Stomach (tissue), 8 donors: ENCODE measurements at regions not wholly inside any gene's neighbourhood (a gene's known extent, or its start where the extent isn't known, plus 50 kb on each side); places are given as distances from the start of the nearest gene placed in this dataset.

Source experiments
- DNase-seq, 2 donors: peaks; one replicate each; pipeline versions ENCODE4 v3.0.0 to v3.0.0-alpha.2; 2013 to 2019
- H3K27ac ChIP-seq, 5 donors: fragments of 200-600 bp in 4 of 5; sonication (generic) in 4 of 5; one replicate each; pipeline ENCODE4 v1.5.1; 2013 to 2019; ENCODE audit warnings: mild to moderate bottlenecking in 1 of 5, moderate library complexity in 1 of 5
- H3K27me3 ChIP-seq, 3 donors: fragments of 200-600 bp; sonication (generic); one replicate each; pipeline ENCODE4 v1.5.1; 2017 to 2019; ENCODE audit warnings: mixed run types in 1 of 3
- H3K36me3 ChIP-seq, 4 donors: fragments of 200-600 bp; sonication (generic); 1 replicate in 3 of 4; 2 replicates in 1 of 4; pipeline ENCODE4 v1.5.1; 2016 to 2019
- H3K4me1 ChIP-seq, 4 donors: fragments of 200-600 bp; sonication (generic); one replicate each; pipeline ENCODE4 v1.5.1; 2016 to 2019
- H3K4me3 ChIP-seq, 4 donors: fragments of 200-600 bp; sonication (generic) in 3 of 4; one replicate each; pipeline ENCODE4 v1.5.1; 2016 to 2019; ENCODE audit warnings: mild to moderate bottlenecking in 1 of 4
- H3K9me3 ChIP-seq, 4 donors: fragments of 200-600 bp; sonication (generic); one replicate each; pipeline ENCODE4 v1.5.1; 2016 to 2019
- CTCF ChIP-seq, 7 experiments: fragments of 450-650 bp in 4 of 7; fragments of 200-600 bp in 3 of 7; sonication (generic) in 3 of 7; IDR thresholded peaks; one replicate each; pipeline ENCODE4 v1.5.1; 2016 to 2019; ENCODE audit warnings: antibody characterized with exemption in 7 of 7, control low read depth in 2 of 7, mild to moderate bottlenecking in 1 of 7
- EP300 ChIP-seq: sonication (generic); formaldehyde crosslinking; IDR thresholded peaks from one replicate; pipeline ENCODE4 v1.6.1; 2017; ENCODE audit warnings: antibody characterized with exemption
- POLR2A ChIP-seq, 4 donors: fragments of 450-650 bp; IDR thresholded peaks; one replicate each; pipeline ENCODE4 v1.6.1; 2016; ENCODE audit warnings: antibody characterized with exemption in 4 of 4, control low read depth in 2 of 4, mild to moderate bottlenecking in 1 of 4, moderate library complexity in 1 of 4
- POLR2AphosphoS5 ChIP-seq, 3 donors: sonication (generic); formaldehyde crosslinking; IDR thresholded peaks; one replicate each; pipeline ENCODE4 v1.6.1; 2016; ENCODE audit warnings: antibody characterized with exemption in 3 of 3
- WGBS, 5 donors: extraction: QIAGEN DNeasy Blood & Tissue Kit in 3 of 5; methylation state at CpG; one replicate each; pipeline versions ENCODE4 v1.1.5 to v1.1.7; 2013 to 2018; 5-methylcytosine and 5-hydroxymethylcytosine counted together
- intact Hi-C: fragments of 100-400 bp; cut with DNase I; formaldehyde crosslinking; loops from one replicate; pipeline ENCODE4 v1.15.1; 2023; ENCODE audit warnings: low total_unique reads
- donor health status: healthy with polysubstance abuse.
- donor health status: Bipolar disorder and iron deficiency.
- donor health status: healthy.

GRCh38 chrX:5775846-5776430 lies 452.7 kb downstream of the NLGN4X start:
- WGBS, 5 donors, result 47 to 77% (median 69%) methylated on average over 5 of the region's 5 CpGs
- H3K27me3 ChIP-seq, result no peaks in the 10 kb centered on the region
- no peaks in the 10 kb centered on the region for H3K36me3 ChIP-seq
- H3K4me1 ChIP-seq, result no peaks in the 10 kb centered on the region
- intact Hi-C loops, result no loop called here
- no peaks in the 10 kb centered on the region for H3K9me3 ChIP-seq
- no peak overlapping the region for H3K4me3 ChIP-seq
- DNase-seq, result no peak
- no peak overlapping the region for H3K27ac ChIP-seq
- TF ChIP-seq POLR2AphosphoS5 (IDR thresholded peaks at IDR 0.05) (no peak), CTCF (IDR thresholded peaks at IDR 0.05) (no peak), POLR2A (IDR thresholded peaks at IDR 0.05) (no peak), EP300 (no peak)

DNA sequence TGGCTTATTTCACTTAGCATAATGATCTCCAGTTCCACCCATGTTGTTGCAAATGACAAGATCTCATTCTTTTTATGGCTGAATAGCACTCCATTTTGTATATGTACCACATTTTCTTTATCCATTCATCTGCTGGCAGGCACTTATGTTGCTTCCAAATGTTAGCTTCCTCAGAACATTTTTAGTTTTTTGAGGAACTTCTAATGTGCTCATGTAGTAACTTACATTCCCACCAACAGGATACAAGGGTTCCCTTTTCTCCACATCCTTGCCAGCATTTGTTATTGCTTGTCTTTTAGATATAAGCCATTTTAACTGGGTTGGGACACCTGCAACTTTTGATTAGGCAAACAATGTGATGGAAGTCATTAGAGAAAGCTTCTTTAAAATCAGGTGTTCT lies 454.2 kb downstream of the NLGN4X start:
- intact Hi-C loops, result no loop called here
- Histone ChIP-seq H3K4me3 (no peak overlapping the region), H3K4me1 (no peaks in the 10 kb centered on the region), H3K36me3 (no peaks in the 10 kb centered on the region), H3K27ac (no peak overlapping the region), H3K9me3 (no peaks in the 10 kb centered on the region), H3K27me3 (no peaks in the 10 kb centered on the region)
- no peak for TF ChIP-seq CTCF (IDR thresholded peaks at IDR 0.05)
- no peak for TF ChIP-seq POLR2A (IDR thresholded peaks at IDR 0.05)
- no peak for TF ChIP-seq EP300
- TF ChIP-seq POLR2AphosphoS5 (IDR thresholded peaks at IDR 0.05), result no peak
- DNase-seq, result no peak

DNA sequence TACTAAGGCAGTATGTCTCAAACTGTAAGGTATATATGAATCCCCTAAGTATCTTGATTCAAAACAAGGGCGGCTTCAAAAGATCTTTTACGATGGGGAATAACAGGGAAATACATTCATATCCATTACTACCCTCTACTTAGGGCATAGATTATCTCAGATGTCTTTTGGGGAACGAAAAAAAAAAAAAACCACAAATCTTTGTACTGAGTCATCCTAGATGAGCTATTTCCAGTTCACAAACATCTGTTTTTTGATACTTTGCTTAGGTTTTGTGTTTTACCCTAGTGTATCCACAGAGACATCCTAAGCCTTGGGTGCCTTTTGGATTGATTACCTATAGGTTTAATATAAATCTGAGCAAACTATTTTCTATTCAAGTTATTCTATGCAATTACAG lies 457.2 kb downstream of the NLGN4X start:
- no peak for DNase-seq
- no peaks in the 10 kb centered on the region for H3K9me3 ChIP-seq
- H3K4me3 ChIP-seq, result no peak overlapping the region
- no peak overlapping the region for H3K27ac ChIP-seq
- H3K27me3 ChIP-seq, result no peaks in the 10 kb centered on the region
- WGBS, 5 donors, result 55 to 77% (median 67%) methylated on average over 3 of the region's 3 CpGs
- no peak for TF ChIP-seq POLR2AphosphoS5 (IDR thresholded peaks at IDR 0.05)
- TF ChIP-seq POLR2A (IDR thresholded peaks at IDR 0.05), result no peak
- no peak for TF ChIP-seq EP300
- no peak for TF ChIP-seq CTCF (IDR thresholded peaks at IDR 0.05)
- no peaks in the 10 kb centered on the region for H3K4me1 ChIP-seq
- no peaks in the 10 kb centered on the region for H3K36me3 ChIP-seq
- intact Hi-C loops, result no loop called here

- DNase-seq, result no peak
- no peak overlapping the region for H3K27ac ChIP-seq
- WGBS, 5 donors, result 59 to 82% (median 76%) methylated on average over 4 of the region's 4 CpGs
Observed at GRCh38 chrX:5756616-5757015, 472.1 kb downstream of the NLGN4X start.

More at GRCh38 chrX:5756616-5757015, 472.1 kb downstream of the NLGN4X start:
- TF ChIP-seq CTCF (IDR thresholded peaks at IDR 0.05), result no peak
- TF ChIP-seq POLR2AphosphoS5 (IDR thresholded peaks at IDR 0.05), result no peak
- no peak for TF ChIP-seq POLR2A (IDR thresholded peaks at IDR 0.05)
- TF ChIP-seq EP300, result no peak
- H3K9me3 ChIP-seq, result no peaks in the 10 kb centered on the region
- no peaks in the 10 kb centered on the region for H3K27me3 ChIP-seq
- no peak overlapping the region for H3K4me3 ChIP-seq
- intact Hi-C loops, result no loop called here
- H3K36me3 ChIP-seq, result no peaks in the 10 kb centered on the region
- no peaks in the 10 kb centered on the region for H3K4me1 ChIP-seq
